Kidney (tissue), 13 donors: ENCODE measurements at regions not wholly inside any gene's neighbourhood (a gene's known extent, or its start where the extent isn't known, plus 50 kb on each side); places are given as distances from the start of the nearest gene placed in this dataset.

Source experiments
- DNase-seq, 5 donors: peaks; one replicate each; pipeline ENCODE4 v3.0.0-alpha.2; 2013 to 2020
- FAIRE-seq: peaks from 2 replicates; lab custom pipeline; 2012; peaks lifted over from hg19 to GRCh38; lab: Jason Lieb, UNC
- H3K27ac ChIP-seq, 2 donors: one replicate each; pipeline ENCODE4 v1.7.0; 2013; ENCODE audit warnings: low read depth in 2 of 2, low read length in 2 of 2, inconsistent platforms in 1 of 2
- H3K27me3 ChIP-seq: one replicate; pipeline ENCODE4 v1.7.1; 2013; ENCODE audit warnings: low read length, inconsistent platforms; ENCODE audit not compliant: control insufficient read depth, insufficient read depth
- H3K36me3 ChIP-seq, 3 donors: one replicate each; pipeline versions ENCODE4 v1.7.0 to v1.7.1; 2013; ENCODE audit warnings: low read length in 3 of 3, control low read depth in 1 of 3, inconsistent platforms in 1 of 3; ENCODE audit not compliant: insufficient read depth in 3 of 3, control insufficient read depth in 2 of 3
- H3K4me1 ChIP-seq, 3 donors: one replicate each; pipeline versions ENCODE4 v1.7.0 to v1.7.1; 2013; ENCODE audit warnings: low read length in 3 of 3, inconsistent platforms in 1 of 3, low read depth in 1 of 3; ENCODE audit not compliant: control insufficient read depth in 2 of 3, insufficient read depth in 2 of 3
- H3K4me3 ChIP-seq, 3 donors: one replicate each; pipeline versions ENCODE4 v1.7.0 to v1.8.1; 2013; ENCODE audit warnings: low read length in 3 of 3, control low read depth in 1 of 3, inconsistent platforms in 1 of 3
- H3K9ac ChIP-seq, 3 donors: one replicate each; pipeline versions ENCODE4 v1.7.0 to v1.7.1; 2013; ENCODE audit warnings: low read length in 3 of 3, control low read depth in 1 of 3, inconsistent platforms in 1 of 3
- H3K9me3 ChIP-seq, 3 donors: one replicate each; pipeline versions ENCODE4 v1.7.0 to v1.7.1; 2013; ENCODE audit warnings: low read length in 3 of 3, control low read depth in 1 of 3, inconsistent platforms in 1 of 3; ENCODE audit not compliant: control insufficient read depth in 2 of 3, insufficient read depth in 1 of 3
- CTCF ChIP-seq: IDR thresholded peaks from 3 replicates; pipeline ENCODE4 v1.5.1; 2012; ENCODE audit warnings: mild to moderate bottlenecking, moderate library complexity, borderline replicate concordance; ENCODE audit not compliant: insufficient read depth; ENCODE audit errors: extremely low read depth
- intact Hi-C: fragments of 100-400 bp; cut with DNase I; formaldehyde crosslinking; loops from one replicate; pipeline ENCODE4 v1.11.1; 2022
- donor health status: control.
- donor health status: control.
- donor health status: control.
- donor health status: control.
- donor health status: control.
- donor health status: DM: yes; HTN: yes; CAD: no.
- donor health status: Normal renal cell carcinoma (clear cell type).

GRCh38 chr3:11716573-11717290 lies 73.0 kb upstream of the VGLL4 start:
- peaks cover 0 to 9% (median 0%) of the 10 kb centered on the region in 3 donors for H3K4me1 ChIP-seq
- no peak for TF ChIP-seq CTCF
- H3K9me3 ChIP-seq = no peaks in the 10 kb centered on the region
- H3K27me3 ChIP-seq = no peaks in the 10 kb centered on the region
- H3K27ac ChIP-seq = no peak overlapping the region
- DNase-seq = no peak
- no peaks in the 10 kb centered on the region for H3K36me3 ChIP-seq
- FAIRE-seq = no peak
- H3K4me3 ChIP-seq = no peak overlapping the region
- no peak overlapping the region for H3K9ac ChIP-seq
- intact Hi-C loops = no loop called here

GRCh38 chr3:11713171-11713570 lies 69.5 kb upstream of the VGLL4 start:
- TF ChIP-seq CTCF = no peak
- Histone ChIP-seq H3K27me3 (no peaks in the 10 kb centered on the region), H3K4me1 (peaks cover 0 to 3% (median 0%) of the 10 kb centered on the region in 3 donors), H3K36me3 (no peaks in the 10 kb centered on the region), H3K9me3 (peaks cover 0 to 6% (median 0%) of the 10 kb centered on the region in 3 donors), H3K9ac (no peak overlapping the region), H3K4me3 (no peak overlapping the region), H3K27ac (no peak overlapping the region)
- FAIRE-seq (no peak), DNase-seq (no peak)
- intact Hi-C loops = no loop called here

GRCh38 chr3:11712646-11713045 lies 68.9 kb upstream of the VGLL4 start:
- FAIRE-seq (no peak), DNase-seq (no peak)
- no peak for TF ChIP-seq CTCF
- no peak overlapping the region for H3K9ac ChIP-seq
- H3K36me3 ChIP-seq = no peaks in the 10 kb centered on the region
- H3K4me3 ChIP-seq = no peak overlapping the region
- peaks cover 0 to 6% (median 0%) of the 10 kb centered on the region in 3 donors for H3K9me3 ChIP-seq
- no peaks in the 10 kb centered on the region for H3K27me3 ChIP-seq
- no peak overlapping the region for H3K27ac ChIP-seq
- peaks cover 0 to 3% (median 0%) of the 10 kb centered on the region in 3 donors for H3K4me1 ChIP-seq
- intact Hi-C loops = no loop called here
